MM.1S (cell line): ENCODE measurements at regions not wholly inside any gene's neighbourhood (a gene's known extent, or its start where the extent isn't known, plus 50 kb on each side); places are given as distances from the start of the nearest gene placed in this dataset.

ENCODE experiments used
- CTCF ChIP-seq: fragments of 300-600 bp; sonication (generic); IDR thresholded peaks from 2 replicates; pipeline ENCODE4 v1.5.1; 2016; ENCODE audit warnings: antibody characterized with exemption, low read length, mixed read lengths
- EZH2phosphoT487 ChIP-seq: fragments of 300-600 bp; sonication (generic); IDR thresholded peaks from 2 replicates; pipeline ENCODE4 v1.6.1; 2018; ENCODE audit warnings: antibody characterized with exemption, low read length

- TF ChIP-seq CTCF = no peak
- no peak for TF ChIP-seq EZH2phosphoT487
These were observed 436.7 kb downstream of the MEI4 start for GRCh38 chr6:78089531-78089930.
